HL-60 (cell line): ENCODE measurements at regions not wholly inside any gene's neighbourhood (a gene's known extent, or its start where the extent isn't known, plus 50 kb on each side); places are given as distances from the start of the nearest gene placed in this dataset.

ENCODE experiments used
- CTCF ChIP-seq: IDR thresholded peaks from one replicate; pipeline ENCODE4 v1.5.1; 2011; ENCODE audit warnings: low read length, control low read depth, inconsistent platforms; ENCODE audit not compliant: insufficient read depth
- POLR2AphosphoS5 ChIP-seq: IDR thresholded peaks from 2 replicates; pipeline ENCODE4 v1.6.1; 2012; ENCODE audit warnings: low read depth

- TF ChIP-seq CTCF = no peak
- no peak for TF ChIP-seq POLR2AphosphoS5
These were observed 104.2 kb upstream of the HCN1 start for GRCh38 chr5:45800331-45800730.
